HCT116 (cell line): ENCODE measurements at regions not wholly inside any gene's neighbourhood (a gene's known extent, or its start where the extent isn't known, plus 50 kb on each side); places are given as distances from the start of the nearest gene placed in this dataset.

Experiments used
- ATF3 ChIP-seq: IDR thresholded peaks from 2 replicates; pipeline ENCODE4 v1.6.1; 2012
- CTCF ChIP-seq, 3 experiments: fragments of 200-600 bp in 1 of 3; sonication (generic) in 1 of 3; IDR thresholded peaks in 2 of 3; conservative IDR thresholded peaks in 1 of 3; 2 replicates each; pipeline ENCODE4 v1.5.1; 2012 to 2017; ENCODE audit warnings: low read depth in 2 of 3, low read length in 2 of 3, antibody characterized with exemption in 1 of 3, borderline replicate concordance in 1 of 3, control low read depth in 1 of 3, mild to moderate bottlenecking in 1 of 3, mixed read lengths in 1 of 3, mixed run types in 1 of 3, moderate library complexity in 1 of 3; ENCODE audit not compliant: insufficient read depth in 1 of 3
- ELF1 ChIP-seq: IDR thresholded peaks from 2 replicates; pipeline ENCODE4 v1.6.1; 2012; ENCODE audit warnings: low read depth, borderline replicate concordance
- EZH2 ChIP-seq: fragments of 200-600 bp; sonication (generic); IDR thresholded peaks from 2 replicates; pipeline ENCODE4 v1.6.1; 2017; ENCODE audit warnings: antibody characterized with exemption, mixed run types
- EZH2phosphoT487 ChIP-seq: fragments of 200-600 bp; IDR thresholded peaks from 2 replicates; pipeline ENCODE4 v1.6.1; 2018; ENCODE audit warnings: antibody characterized with exemption, borderline replicate concordance
- MAX ChIP-seq: IDR thresholded peaks from 2 replicates; pipeline ENCODE4 v1.6.1; 2012
- POLR2A ChIP-seq: IDR thresholded peaks from 2 replicates; pipeline ENCODE4 v1.7.0; 2011; ENCODE audit warnings: borderline replicate concordance; ENCODE audit not compliant: insufficient read depth, insufficient read length; ENCODE audit errors: extremely low read depth
- POLR2AphosphoS5 ChIP-seq: IDR thresholded peaks from 2 replicates; pipeline ENCODE4 v1.6.1; 2011; ENCODE audit warnings: mild to moderate bottlenecking, low read depth, low read length, moderate library complexity
- RAD21 ChIP-seq: IDR thresholded peaks from 2 replicates; pipeline ENCODE4 v1.6.1; 2012; ENCODE audit warnings: low read depth, mild to moderate bottlenecking
- REST ChIP-seq: IDR thresholded peaks from 2 replicates; pipeline ENCODE4 v1.6.1; 2012; ENCODE audit warnings: low read depth
- SIN3A ChIP-seq: IDR thresholded peaks from 2 replicates; pipeline ENCODE4 v1.6.1; 2012; ENCODE audit warnings: low read depth
- SRF ChIP-seq: IDR thresholded peaks from 2 replicates; pipeline ENCODE4 v1.6.1; 2012; ENCODE audit warnings: low read depth
- TCF7L2 ChIP-seq: IDR thresholded peaks from 2 replicates; pipeline ENCODE4 v1.7.0; 2011; ENCODE audit warnings: borderline replicate concordance, inconsistent platforms; ENCODE audit not compliant: insufficient read depth, insufficient read length; ENCODE audit errors: extremely low read depth
- ZBTB33 ChIP-seq: IDR thresholded peaks from 2 replicates; pipeline ENCODE4 v1.6.1; 2011; ENCODE audit warnings: mild to moderate bottlenecking, low read length, moderate library complexity; ENCODE audit not compliant: insufficient replicate concordance; ENCODE audit errors: extremely low read depth

- TF ChIP-seq POLR2AphosphoS5 (no peak), POLR2A (no peak), REST (no peak), CTCF (IDR thresholded peaks at IDR 0.05 in 2 of 3, conservative IDR thresholded peaks at IDR 0.05 in 1 of 3; ENCODE audit: borderline replicate concordance in 1 of 3, insufficient read depth in 1 of 3, low read depth in 2 of 3, low read length in 2 of 3) (no peak), SIN3A (no peak), EZH2phosphoT487 (no peak), ZBTB33 (no peak), ATF3 (no peak), EZH2 (no peak), MAX (no peak), RAD21 (no peak), SRF (no peak), TCF7L2 (no peak), ELF1 (no peak)
Measured at GRCh38 chr6:121504227-121504626, 68.8 kb downstream of the GJA1 start.
